Effector CD4-positive, alpha-beta T cell (primary cell): ENCODE measurements at regions not wholly inside any gene's neighbourhood (a gene's known extent, or its start where the extent isn't known, plus 50 kb on each side); places are given as distances from the start of the nearest gene placed in this dataset.

Experiments used
- DNase-seq: peaks from one replicate; pipeline ENCODE4 v3.0.0-alpha.2; 2020

DNA sequence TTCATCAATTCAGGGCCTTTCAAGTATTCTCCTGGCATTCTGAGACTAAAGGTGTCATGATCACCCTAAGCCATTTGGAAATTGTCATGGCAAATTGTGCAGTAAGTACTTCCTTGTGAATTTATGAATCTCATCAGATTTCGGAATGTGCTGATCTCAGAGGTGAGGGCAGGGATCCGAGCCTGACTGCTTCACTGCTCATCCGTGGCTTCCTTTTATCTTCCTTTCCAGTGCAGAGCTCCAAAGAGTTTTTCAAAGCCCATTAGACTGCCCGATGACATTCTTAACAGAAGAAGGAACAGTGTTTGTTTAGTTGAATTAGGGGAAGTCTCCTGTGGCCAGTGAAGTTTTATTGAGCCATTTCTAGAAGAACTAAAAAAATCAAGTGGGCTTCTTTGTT lies 182.8 kb upstream of the GDNF start:
- DNase-seq, result no peak

GRCh38 chr5:38018016-38018415 lies 178.2 kb upstream of the GDNF start:
- no peak for DNase-seq

- no peak for DNase-seq
Measured at GRCh38 chr5:38013107-38013506, 173.3 kb upstream of the GDNF start.

- no peak for DNase-seq
Measured at GRCh38 chr5:38011668-38012188, 171.9 kb upstream of the GDNF start.

- no peak for DNase-seq
Measured at GRCh38 chr5:38009749-38010358, 170.0 kb upstream of the GDNF start.

DNA sequence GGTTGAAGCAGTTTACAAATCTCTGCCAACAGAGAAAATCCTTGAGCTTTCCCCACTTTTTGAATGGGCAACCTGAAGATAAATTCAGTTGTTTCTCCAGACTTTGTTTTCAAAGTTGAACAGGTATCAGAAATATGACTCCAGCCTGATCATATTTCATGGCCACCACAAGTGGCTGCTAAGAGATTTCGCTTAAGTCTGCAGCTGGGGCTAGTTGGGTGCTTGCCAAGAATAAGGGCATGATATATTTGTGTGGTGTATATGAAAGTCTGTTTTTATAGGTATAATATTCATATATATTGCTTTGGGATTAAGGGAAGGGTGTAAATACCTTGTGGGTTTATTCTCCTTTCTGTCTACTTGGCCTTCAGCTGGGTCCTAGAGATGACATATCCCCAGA lies 168.4 kb upstream of the GDNF start:
- no peak for DNase-seq

GRCh38 chr5:37999593-37999992 lies 159.8 kb upstream of the GDNF start:
- DNase-seq, result no peak

DNA sequence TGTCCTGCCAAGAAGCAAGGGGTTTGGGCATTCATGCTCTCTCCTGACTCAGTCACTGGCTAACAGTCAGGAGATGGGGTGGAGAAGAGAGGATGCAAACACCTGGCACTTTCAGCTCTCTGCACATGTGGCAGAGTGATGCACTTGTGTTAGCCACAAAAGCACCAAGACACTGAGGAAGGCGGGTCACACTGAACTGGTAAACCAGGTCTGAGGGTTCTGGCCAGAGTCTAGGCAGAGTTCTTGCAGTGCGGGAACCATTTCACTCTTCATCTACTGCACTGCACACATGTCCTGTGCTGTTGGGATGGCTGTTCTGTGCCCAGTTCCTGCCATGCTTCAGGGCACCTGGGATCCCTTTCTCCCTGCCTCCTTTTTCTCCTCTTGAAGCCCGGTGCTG lies 157.1 kb upstream of the GDNF start:
- no peak for DNase-seq

GRCh38 chr5:37994729-37995128 lies 154.9 kb upstream of the GDNF start:
- no peak for DNase-seq

- no peak for DNase-seq
Measured at GRCh38 chr5:37991301-37992299, 151.8 kb upstream of the GDNF start.

DNA sequence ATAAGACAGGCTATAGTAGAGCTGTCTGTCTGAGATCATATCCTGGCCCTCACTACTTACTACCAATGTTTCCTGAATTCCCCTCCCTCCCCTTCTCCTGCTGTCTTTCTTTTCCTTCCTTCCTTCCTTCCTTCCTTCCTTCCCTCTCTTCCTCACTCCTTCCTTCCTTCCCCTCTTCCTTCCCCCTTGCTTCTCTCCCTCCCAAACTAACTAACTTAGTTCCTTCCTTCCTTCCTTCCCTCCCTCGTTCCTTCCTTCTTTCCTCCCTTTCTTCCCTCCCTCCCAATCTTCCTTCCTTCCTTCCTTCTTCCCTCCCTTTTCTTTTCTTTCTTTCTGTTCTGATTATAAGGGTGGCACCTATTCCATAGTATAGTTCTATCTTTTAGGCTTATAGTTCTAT lies 150.0 kb upstream of the GDNF start:
- no peak for DNase-seq

- no peak for DNase-seq
Measured at GRCh38 chr5:37988454-37989046, 148.7 kb upstream of the GDNF start.

DNA sequence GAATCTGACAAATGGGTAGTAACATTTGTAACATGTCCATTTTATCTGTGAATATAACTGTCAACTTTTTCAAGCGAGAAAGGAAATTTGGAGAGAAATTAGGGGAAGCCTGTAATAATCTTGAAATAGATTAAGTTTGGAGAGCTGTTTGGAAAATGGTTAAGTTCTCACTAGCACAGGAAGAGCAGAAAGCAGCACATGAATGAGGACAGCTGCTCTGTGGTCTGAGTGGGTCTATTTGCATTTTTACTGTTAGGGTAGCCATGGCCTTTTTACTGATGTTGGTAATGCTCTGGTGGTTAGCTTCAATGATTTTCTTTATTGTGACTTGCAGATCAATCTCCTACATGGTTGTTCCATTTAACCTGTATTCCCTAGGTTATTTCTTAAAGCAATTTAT lies 144.5 kb upstream of the GDNF start:
- DNase-seq, result no peak

- no peak for DNase-seq
Measured at GRCh38 chr5:37983463-37983862, 143.6 kb upstream of the GDNF start.

DNA sequence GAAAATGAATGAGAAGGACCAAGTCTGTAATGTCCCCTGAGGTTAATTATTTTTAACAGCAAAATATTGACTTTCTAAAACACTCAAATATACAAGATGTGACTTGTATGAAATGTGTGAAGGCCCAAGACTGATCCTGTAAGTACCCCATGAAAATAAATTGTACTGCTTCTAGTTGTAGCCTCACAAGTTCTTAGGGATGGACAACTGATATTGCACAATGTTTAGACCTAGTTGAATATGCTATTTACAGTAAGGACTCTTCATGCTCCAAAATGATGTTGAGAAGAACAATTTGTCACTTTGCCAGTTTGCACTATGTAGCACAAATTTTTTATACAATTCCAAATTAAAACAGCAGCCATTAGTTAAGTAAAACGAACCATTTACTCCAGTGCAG lies 139.7 kb upstream of the GDNF start:
- no peak for DNase-seq

DNA sequence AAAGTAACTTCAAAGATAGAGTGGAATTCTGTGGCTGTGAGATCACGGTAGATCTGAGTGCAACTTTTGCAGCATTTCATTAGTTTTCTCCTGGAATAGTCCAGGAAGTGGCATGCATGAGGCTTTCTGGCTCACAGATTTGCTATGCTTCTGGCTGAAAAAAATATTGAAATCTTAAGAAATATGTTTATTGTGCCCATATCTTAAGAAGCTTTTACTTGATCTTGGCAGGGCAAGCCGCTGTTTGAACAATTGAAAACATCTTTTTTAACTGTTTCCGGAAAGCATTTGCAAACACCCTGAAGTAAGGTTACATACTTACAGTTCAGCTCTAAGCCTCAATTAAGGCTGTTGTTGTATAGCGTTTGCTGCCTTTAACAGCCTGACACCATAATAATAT lies 135.7 kb upstream of the GDNF start:
- no peak for DNase-seq

DNA sequence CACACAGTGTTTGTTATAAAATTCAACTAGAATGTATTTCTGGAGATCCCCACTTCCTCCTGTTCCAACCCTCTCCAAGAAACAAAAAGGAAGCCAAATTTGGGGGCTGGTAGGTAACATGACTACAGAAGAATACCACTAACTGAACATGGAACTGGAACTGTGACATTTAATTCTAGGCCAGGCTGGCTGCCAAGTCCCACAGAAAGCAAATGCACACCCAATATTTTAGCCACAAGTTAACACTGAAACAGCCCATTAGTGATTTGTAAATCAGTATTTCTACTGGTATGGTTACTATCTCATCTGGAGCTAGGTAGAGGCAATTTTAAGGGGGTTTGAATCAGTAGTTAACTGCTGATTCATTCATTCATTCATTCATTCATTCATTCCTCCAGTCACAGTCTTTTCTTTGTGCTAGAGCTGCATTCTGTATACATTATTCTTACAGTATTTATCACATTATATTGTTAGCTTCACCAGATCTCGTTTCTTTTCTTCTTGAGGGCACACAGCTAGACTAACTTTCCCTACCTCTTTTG lies 131.7 kb upstream of the GDNF start:
- DNase-seq, result no peak

DNA sequence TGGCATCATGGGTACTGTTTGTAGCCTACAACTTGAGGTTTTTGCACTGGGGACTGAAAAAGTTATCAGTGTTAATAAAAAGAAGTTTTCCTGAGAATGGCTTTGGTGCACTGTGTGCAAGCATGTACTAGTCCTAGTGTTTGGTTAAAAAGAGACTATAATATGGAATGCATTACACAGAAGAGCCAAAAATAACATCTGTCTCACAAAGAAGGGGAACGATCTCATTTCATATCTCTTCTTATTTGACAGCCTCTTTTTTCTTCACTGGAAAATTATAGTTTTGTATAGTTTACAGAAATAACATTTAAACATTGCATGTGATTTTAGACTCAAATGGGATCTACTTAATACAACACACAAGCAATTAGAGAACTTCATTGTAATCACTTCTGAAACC lies 127.0 kb upstream of the GDNF start:
- no peak for DNase-seq

GRCh38 chr5:37966291-37966690 lies 126.5 kb upstream of the GDNF start:
- DNase-seq, result no peak

DNA sequence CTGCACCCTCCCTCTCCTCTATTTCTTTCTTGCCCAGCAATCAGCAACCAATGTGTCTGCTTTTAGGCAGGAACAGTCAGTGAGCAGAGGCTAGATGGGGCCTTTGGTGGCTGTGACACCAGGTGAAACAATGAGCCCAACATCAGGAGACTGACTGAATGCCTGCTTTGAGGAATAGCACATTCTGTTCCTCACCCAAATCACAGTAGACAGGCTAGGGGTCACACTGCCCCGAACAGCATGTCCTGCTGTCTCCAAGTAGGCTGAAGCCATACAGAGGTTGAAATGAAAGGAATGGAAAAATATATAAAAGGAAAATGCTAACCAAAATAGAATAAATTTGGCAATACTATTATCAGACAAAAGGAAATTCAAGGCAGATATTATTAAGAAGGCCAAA lies 122.5 kb upstream of the GDNF start:
- DNase-seq, result no peak

DNA sequence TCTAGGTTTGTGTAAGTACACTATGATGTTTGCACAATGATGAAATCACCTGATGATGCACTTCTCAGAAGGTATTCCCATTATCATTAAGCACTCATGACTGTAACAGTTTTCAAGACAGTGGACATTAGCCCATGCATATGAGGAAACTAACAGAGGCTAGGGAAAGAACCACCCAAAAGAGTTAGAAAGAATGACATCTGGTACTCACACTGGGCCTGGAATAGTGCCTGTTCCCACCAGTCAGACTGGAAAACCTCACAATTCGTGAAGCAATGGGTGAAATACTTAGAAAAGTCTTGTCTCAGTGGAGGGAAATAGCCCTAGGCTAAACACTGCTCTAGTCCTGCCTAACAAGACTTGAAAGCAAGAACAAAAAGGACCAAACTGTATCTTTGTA lies 117.4 kb upstream of the GDNF start:
- DNase-seq, result no peak

- DNase-seq, result no peak
Measured at GRCh38 chr5:37955748-37956147, 115.9 kb upstream of the GDNF start.

DNA sequence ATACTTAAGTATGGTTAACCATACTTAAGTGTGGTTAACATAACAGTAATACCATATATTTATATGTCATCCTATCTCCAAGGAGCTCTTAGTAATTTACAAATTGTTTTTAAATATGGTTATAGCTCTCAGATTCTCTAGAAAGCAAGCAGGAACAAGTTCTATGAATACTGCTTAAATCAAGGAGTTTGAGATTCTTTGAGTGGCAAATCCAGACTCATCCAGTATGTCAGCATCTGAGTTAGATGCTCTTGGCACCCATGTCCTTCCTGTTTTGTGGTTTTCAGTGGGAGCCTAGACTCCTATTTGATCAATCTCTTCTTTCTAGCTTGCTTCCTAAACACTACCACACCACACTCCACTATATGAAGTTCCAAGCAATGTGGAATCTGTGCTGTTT lies 114.7 kb upstream of the GDNF start:
- no peak for DNase-seq
